SK-N-SH treated with all-trans-retinoic acid at 6 μM for 48 hours (cell line): ENCODE measurements at regions not wholly inside any gene's neighbourhood (a gene's known extent, or its start where the extent isn't known, plus 50 kb on each side); places are given as distances from the start of the nearest gene placed in this dataset.

Experiments used
- ATAC-seq: fragments of 200-7000 bp; cut with Tn5 transposase; 3 replicates; pipeline ENCODE4 v1.9.1; 2020; ENCODE audit warnings: mild to moderate bottlenecking, moderate library complexity
- ARNTL ChIP-seq: fragments of 450-650 bp; formaldehyde crosslinking; IDR thresholded peaks from 2 replicates; pipeline ENCODE4 v1.5.0; 2020; ENCODE audit warnings: low read depth, mild to moderate bottlenecking, moderate library complexity, borderline replicate concordance
- CREB5 ChIP-seq: fragments of 250-450 bp; sonication (Bioruptor Pico); IDR thresholded peaks from 2 replicates; pipeline ENCODE4 v1.5.1; 2020; ENCODE audit warnings: low read depth, mild to moderate bottlenecking, moderate library complexity
- CSDC2 ChIP-seq: fragments of 250-450 bp; sonication (Bioruptor Pico); IDR thresholded peaks from 2 replicates; pipeline ENCODE4 v1.5.0; 2020; ENCODE audit warnings: mild to moderate bottlenecking, moderate library complexity
- CSRNP3 ChIP-seq: fragments of 250-450 bp; sonication (Bioruptor Pico); IDR thresholded peaks from 2 replicates; pipeline ENCODE4 v1.5.1; 2021; ENCODE audit warnings: mild to moderate bottlenecking, moderate library complexity
- GLIS3 ChIP-seq: fragments of 250-450 bp; sonication (Bioruptor Pico); IDR thresholded peaks from 2 replicates; pipeline ENCODE4 v1.5.0; 2020; ENCODE audit warnings: mild to moderate bottlenecking, moderate library complexity
- PATZ1 ChIP-seq: fragments of 250-450 bp; sonication (Bioruptor Pico); IDR thresholded peaks from 2 replicates; pipeline ENCODE4 v1.8.0; 2020; ENCODE audit warnings: mild to moderate bottlenecking, moderate library complexity, borderline replicate concordance
- POU6F1 ChIP-seq: fragments of 250-450 bp; sonication (Bioruptor Pico); IDR thresholded peaks from 2 replicates; pipeline ENCODE4 v1.8.0; 2021; ENCODE audit warnings: low read depth, mild to moderate bottlenecking, moderate library complexity, borderline replicate concordance
- PPARA ChIP-seq: fragments of 250-450 bp; sonication (Bioruptor Pico); IDR thresholded peaks from 2 replicates; pipeline ENCODE4 v1.5.0; 2020; ENCODE audit warnings: mild to moderate bottlenecking, borderline replicate concordance
- SNAI2 ChIP-seq: fragments of 250-450 bp; sonication (Bioruptor Pico); IDR thresholded peaks from 2 replicates; pipeline ENCODE4 v1.5.0; 2020; ENCODE audit warnings: mild to moderate bottlenecking, moderate library complexity
- TCF4 ChIP-seq: fragments of 250-450 bp; sonication (Bioruptor Pico); IDR thresholded peaks from 2 replicates; pipeline ENCODE4 v1.8.0; 2021; ENCODE audit warnings: mild to moderate bottlenecking, moderate library complexity, borderline replicate concordance
- TOX ChIP-seq: fragments of 250-450 bp; sonication (Bioruptor Pico); IDR thresholded peaks from 2 replicates; pipeline ENCODE4 v1.8.0; 2021; ENCODE audit warnings: mild to moderate bottlenecking, moderate library complexity, borderline replicate concordance
- TSHZ2 ChIP-seq: fragments of 250-450 bp; sonication (Bioruptor Pico); IDR thresholded peaks from 2 replicates; pipeline ENCODE4 v1.5.0; 2020; ENCODE audit warnings: mild to moderate bottlenecking, moderate library complexity
- ZC3H10 ChIP-seq: fragments of 250-450 bp; sonication (Bioruptor Pico); IDR thresholded peaks from 2 replicates; pipeline ENCODE4 v1.5.1; 2021; ENCODE audit warnings: mild to moderate bottlenecking, moderate library complexity
- ZFP3 ChIP-seq: fragments of 250-450 bp; sonication (Bioruptor Pico); IDR thresholded peaks from 2 replicates; pipeline ENCODE4 v1.5.0; 2020; ENCODE audit warnings: mild to moderate bottlenecking, moderate library complexity
- ZNF565 ChIP-seq: fragments of 450-650 bp; formaldehyde crosslinking; conservative IDR thresholded peaks from 2 replicates; pipeline ENCODE4 v1.5.0; 2020; ENCODE audit warnings: low read depth, mild to moderate bottlenecking, moderate library complexity
- ZNF70 ChIP-seq: fragments of 450-650 bp; formaldehyde crosslinking; IDR thresholded peaks from 2 replicates; pipeline ENCODE4 v1.5.0; 2020; ENCODE audit warnings: mild to moderate bottlenecking, moderate library complexity

- TF ChIP-seq PPARA (no peak), TSHZ2 (CRISPR knock-in tag) (no peak), SNAI2 (CRISPR knock-in tag) (no peak), CSDC2 (no peak), TOX (CRISPR knock-in tag) (no peak), GLIS3 (CRISPR knock-in tag) (no peak), CREB5 (no peak), PATZ1 (CRISPR knock-in tag) (no peak), CSRNP3 (CRISPR knock-in tag) (no peak)
- ATAC-seq, result no peak
These were observed 273.1 kb upstream of the FOXG1 start for GRCh38 chr14:28493516-28493915.

GRCh38 chr14:28494196-28494595 lies 272.4 kb upstream of the FOXG1 start:
- no peak for TF ChIP-seq TSHZ2 (CRISPR knock-in tag)
- no peak for TF ChIP-seq POU6F1 (CRISPR knock-in tag)
- TF ChIP-seq ZC3H10 (CRISPR knock-in tag), result no peak
- TF ChIP-seq ZFP3 (CRISPR knock-in tag), result no peak
- TF ChIP-seq PPARA, result no peak
- no peak for TF ChIP-seq TCF4
- TF ChIP-seq ZNF70 (CRISPR knock-in tag), result no peak
- no peak for TF ChIP-seq ZNF565 (CRISPR knock-in tag)
- no peak for TF ChIP-seq PATZ1 (CRISPR knock-in tag)
- TF ChIP-seq ARNTL, result no peak

More at GRCh38 chr14:28494196-28494595, 272.4 kb upstream of the FOXG1 start:
- ATAC-seq, result no peak
